LNCAP (cell line): ENCODE measurements at regions not wholly inside any gene's neighbourhood (a gene's known extent, or its start where the extent isn't known, plus 50 kb on each side); places are given as distances from the start of the nearest gene placed in this dataset.

ENCODE experiments used
- CTCF ChIP-seq: fragments of 450-650 bp; IDR thresholded peaks from 2 replicates; pipeline ENCODE4 v1.5.1; 2017; ENCODE audit warnings: mild to moderate bottlenecking

DNA sequence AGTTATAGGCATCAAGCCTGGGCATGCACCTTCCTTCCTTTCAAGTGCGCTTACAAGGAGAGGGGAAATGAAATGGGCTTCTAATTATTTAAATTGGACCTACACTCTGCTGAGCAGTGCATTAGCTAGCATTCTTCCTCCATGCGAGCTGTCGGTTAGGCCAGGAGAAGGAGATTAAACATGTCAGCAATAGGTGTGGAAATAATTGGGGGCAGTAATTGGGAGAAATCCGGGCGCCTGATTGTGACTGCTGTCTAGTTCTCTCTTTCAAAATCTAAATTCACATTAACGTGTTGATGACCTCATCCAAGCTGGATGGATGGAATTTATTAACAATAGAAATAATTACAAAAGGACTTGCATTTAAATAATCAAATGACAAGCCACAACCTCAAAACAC is 86.2 kb upstream of the SEL1L start:
- no peak for TF ChIP-seq CTCF

GRCh38 chr14:81625343-81625742 is 91.7 kb upstream of the SEL1L start:
- peak; percentile 64; the same call in 1 of the 2 replicates for TF ChIP-seq CTCF

GRCh38 chr14:81632157-81632556 is 98.5 kb upstream of the SEL1L start:
- no peak for TF ChIP-seq CTCF

- no peak for TF ChIP-seq CTCF
These were observed 99.8 kb upstream of the SEL1L start for GRCh38 chr14:81633496-81633895.

- no peak for TF ChIP-seq CTCF
These were observed 104.0 kb upstream of the SEL1L start for GRCh38 chr14:81637639-81638038.

DNA sequence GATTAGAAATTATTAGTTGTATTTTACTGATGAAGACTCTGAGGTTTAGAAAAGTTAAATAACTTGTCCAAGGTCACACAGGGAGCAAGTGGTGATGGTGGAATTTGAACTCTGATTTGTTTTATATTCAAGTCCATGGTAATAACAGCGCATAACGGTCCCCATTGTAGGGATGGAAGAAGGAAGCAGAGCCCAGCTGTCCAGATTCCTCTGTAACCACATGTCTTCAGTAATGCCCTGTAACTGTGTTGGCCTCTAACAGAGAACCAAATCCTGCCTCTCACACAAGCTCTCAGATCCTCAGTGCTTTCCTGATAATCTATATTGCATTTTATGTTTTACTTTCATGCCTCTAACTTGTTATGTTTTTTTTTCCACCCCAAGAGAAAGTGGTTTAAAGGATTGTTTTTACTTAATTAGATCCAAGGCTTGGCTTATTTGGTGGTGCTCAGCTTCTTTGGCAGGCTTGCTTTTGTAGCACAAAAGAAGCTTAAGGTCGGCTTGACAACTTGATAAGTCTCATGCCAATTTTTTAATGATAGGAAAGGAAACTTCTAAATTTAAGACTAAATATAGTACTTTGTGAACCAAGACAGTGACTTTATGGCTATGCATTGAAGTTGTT is 105.1 kb upstream of the SEL1L start:
- no peak for TF ChIP-seq CTCF

DNA sequence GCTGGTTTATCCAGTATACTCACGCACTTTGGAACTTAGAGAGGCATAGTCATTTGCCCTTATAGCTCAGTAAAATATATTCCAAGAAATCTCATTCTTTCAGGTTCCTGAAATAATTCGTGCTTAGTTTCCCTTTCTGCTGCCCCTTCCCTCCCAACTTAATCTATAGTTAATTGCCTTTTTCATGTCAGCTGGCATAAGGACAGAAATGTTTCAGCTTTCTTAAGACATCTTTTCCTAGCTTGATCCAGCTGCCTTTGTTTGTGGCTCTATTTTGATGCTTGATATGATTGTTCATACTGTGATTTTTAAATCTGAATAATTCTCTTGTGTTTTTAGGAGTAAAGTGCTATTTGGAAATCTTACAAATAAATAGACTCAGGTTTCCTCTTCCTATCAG is 120.0 kb upstream of the SEL1L start:
- no peak for TF ChIP-seq CTCF
